ENCODE measurements at regions not wholly inside any gene's neighbourhood (a gene's known extent, or its start where the extent isn't known, plus 50 kb on each side); places are given as distances from the start of the nearest gene placed in this dataset.

DNA sequence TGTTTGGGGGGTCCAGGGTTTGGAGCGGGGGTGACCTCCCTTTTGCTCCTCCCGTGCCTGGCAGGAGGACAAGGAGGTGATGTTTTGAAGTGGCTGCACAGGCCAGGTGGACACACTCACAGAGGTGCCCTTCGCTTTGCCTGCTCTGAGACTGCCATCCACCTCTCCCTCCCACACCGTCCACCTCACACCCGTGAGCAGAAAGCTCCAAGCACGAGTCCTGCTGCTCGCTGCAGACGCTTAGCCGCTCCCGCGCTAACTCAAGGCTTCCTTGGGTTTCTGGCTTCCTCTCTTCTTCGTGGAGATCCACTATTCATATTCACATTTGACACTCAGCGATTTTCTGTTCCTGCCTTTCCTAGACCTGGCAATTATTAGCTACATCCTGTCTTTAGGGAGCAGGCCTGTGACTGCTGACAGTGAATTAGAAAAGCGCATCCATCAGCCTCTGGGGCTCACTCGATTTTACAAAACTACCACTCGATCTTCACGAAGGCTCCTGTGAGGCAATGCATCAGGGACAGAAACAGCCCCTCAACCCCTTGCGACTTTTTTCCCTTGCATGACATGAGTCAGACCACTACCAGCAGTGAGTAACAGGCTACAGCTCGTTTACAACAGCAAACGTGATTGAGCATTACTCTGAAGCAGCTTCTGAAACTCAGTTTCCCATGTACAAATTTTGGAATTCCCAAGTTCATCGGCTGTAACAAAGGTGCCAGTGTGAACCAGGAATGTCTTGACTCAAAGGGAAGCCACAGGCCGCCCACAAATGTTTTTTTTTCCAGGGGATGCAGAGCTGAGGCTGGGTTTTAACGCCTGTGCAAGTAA lies 238.7 kb upstream of the SOX11 start:
- TF ChIP-seq, protein P1, sequence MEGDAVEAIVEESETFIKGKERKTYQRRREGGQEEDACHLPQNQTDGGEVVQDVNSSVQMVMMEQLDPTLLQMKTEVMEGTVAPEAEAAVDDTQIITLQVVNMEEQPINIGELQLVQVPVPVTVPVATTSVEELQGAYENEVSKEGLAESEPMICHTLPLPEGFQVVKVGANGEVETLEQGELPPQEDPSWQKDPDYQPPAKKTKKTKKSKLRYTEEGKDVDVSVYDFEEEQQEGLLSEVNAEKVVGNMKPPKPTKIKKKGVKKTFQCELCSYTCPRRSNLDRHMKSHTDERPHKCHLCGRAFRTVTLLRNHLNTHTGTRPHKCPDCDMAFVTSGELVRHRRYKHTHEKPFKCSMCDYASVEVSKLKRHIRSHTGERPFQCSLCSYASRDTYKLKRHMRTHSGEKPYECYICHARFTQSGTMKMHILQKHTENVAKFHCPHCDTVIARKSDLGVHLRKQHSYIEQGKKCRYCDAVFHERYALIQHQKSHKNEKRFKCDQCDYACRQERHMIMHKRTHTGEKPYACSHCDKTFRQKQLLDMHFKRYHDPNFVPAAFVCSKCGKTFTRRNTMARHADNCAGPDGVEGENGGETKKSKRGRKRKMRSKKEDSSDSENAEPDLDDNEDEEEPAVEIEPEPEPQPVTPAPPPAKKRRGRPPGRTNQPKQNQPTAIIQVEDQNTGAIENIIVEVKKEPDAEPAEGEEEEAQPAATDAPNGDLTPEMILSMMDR (conservative IDR thresholded peaks at IDR 0.05) = no peak
- no peak for TF ChIP-seq ZFX (IDR thresholded peaks at IDR 0.05)

Data from C4-2B (cell line).